ENCODE measurements at regions not wholly inside any gene's neighbourhood (a gene's known extent, or its start where the extent isn't known, plus 50 kb on each side); places are given as distances from the start of the nearest gene placed in this dataset.

DNA sequence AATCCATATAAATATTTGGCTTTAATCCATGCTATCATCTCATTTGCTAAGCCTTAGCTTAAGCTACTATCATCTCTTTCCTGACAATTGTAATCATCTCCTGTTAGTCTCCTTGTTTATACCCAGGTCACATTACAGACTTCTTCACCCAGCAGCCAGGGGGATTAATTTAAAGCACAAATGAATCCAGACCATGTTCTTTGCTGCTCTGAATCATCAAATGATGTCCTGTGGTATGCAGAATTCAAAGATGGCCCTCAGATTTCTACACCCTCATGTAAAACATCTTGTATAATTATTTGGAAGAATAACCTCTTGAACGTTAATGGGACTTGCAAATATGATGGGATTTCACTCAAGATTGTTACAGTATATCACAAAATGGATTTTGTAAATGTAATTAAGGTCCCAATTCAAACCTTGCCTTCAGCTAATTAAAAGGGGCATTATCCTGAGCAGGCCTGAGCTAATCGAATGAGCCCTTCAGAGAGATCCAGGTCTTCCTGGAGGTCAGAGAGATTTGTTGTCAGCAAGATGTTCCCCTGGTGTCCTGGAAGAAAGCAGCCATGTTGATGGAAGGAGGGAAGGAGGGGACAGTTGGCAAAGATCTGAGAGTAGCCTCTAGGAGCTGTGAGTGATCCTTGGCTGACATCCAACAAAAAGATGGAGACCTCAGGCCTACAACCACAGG, 241.1 kb upstream of the MMADHC start:
- H3K4me3 ChIP-seq (ENCODE audit: low read length), result no peak overlapping the region
- no peak for DNase-seq (ENCODE audit: low read depth)
- TF ChIP-seq, protein P1, sequence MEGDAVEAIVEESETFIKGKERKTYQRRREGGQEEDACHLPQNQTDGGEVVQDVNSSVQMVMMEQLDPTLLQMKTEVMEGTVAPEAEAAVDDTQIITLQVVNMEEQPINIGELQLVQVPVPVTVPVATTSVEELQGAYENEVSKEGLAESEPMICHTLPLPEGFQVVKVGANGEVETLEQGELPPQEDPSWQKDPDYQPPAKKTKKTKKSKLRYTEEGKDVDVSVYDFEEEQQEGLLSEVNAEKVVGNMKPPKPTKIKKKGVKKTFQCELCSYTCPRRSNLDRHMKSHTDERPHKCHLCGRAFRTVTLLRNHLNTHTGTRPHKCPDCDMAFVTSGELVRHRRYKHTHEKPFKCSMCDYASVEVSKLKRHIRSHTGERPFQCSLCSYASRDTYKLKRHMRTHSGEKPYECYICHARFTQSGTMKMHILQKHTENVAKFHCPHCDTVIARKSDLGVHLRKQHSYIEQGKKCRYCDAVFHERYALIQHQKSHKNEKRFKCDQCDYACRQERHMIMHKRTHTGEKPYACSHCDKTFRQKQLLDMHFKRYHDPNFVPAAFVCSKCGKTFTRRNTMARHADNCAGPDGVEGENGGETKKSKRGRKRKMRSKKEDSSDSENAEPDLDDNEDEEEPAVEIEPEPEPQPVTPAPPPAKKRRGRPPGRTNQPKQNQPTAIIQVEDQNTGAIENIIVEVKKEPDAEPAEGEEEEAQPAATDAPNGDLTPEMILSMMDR (conservative IDR thresholded peaks at IDR 0.05; ENCODE audit: low read length), result no peak

DNA sequence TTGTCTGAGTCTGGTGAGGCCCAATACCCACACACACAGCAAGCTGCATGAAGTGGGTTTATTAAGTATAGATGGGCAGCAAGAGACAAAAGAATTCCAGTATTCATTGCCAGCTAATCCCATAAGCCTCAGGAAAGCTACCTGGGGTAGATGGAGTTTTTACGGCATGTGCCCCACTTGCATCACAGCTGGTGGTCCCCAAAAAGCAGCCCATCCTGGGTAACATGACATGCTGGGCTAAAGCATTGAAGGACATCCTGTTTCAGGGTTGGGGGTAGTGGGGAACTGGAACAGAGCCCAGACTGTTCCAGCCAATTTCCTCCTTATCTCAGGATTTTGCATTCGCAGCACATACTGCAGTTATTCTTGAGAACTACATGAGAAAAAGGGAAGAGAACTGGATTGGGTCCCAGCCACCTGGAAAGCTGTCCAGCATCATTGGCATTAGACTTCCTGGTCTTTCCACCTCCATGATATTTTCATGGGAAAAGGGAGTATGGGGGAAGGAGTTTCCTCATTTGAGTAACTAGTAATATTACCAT, 240.1 kb upstream of the MMADHC start:
- TF ChIP-seq, protein P1 (conservative IDR thresholded peaks at IDR 0.05; ENCODE audit: low read length), result no peak
- no peak overlapping the region for H3K4me3 ChIP-seq (ENCODE audit: low read length)
- DNase-seq (ENCODE audit: low read depth), result no peak

- H3K4me3 ChIP-seq (ENCODE audit: low read length), result no peak overlapping the region
- TF ChIP-seq, protein P1 (conservative IDR thresholded peaks at IDR 0.05; ENCODE audit: low read length), result no peak
- no peak for DNase-seq (ENCODE audit: low read depth)
These were observed 239.0 kb upstream of the MMADHC start for GRCh38 chr2:149826471-149827125.

- DNase-seq (ENCODE audit: low read depth), result no peak
- H3K4me3 ChIP-seq (ENCODE audit: low read length), result no peak overlapping the region
- TF ChIP-seq, protein P1 (conservative IDR thresholded peaks at IDR 0.05; ENCODE audit: low read length), result no peak
These were observed 237.9 kb upstream of the MMADHC start for GRCh38 chr2:149825473-149825872.

DNA sequence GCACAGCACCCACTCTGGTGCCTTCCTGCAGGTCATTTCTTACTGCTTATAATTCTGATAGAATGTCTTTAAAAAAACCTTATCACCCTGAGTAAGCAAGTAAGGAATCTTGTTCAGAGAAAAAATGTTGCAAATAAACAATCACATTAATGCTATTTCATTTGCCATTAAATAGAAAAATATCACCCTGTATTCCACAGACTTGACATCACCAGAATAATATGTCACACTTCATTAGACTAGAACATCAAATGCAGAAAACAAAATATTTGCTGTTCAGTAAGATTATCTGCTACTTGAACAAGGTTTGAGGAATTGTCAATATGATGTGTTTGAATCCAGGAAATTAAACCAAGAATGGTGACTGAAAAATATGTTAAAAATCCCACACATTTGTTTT, 236.6 kb upstream of the MMADHC start:
- H3K4me3 ChIP-seq (ENCODE audit: low read length), result no peak overlapping the region
- DNase-seq (ENCODE audit: low read depth), result no peak
- TF ChIP-seq, protein P1 (conservative IDR thresholded peaks at IDR 0.05; ENCODE audit: low read length), result no peak

DNA sequence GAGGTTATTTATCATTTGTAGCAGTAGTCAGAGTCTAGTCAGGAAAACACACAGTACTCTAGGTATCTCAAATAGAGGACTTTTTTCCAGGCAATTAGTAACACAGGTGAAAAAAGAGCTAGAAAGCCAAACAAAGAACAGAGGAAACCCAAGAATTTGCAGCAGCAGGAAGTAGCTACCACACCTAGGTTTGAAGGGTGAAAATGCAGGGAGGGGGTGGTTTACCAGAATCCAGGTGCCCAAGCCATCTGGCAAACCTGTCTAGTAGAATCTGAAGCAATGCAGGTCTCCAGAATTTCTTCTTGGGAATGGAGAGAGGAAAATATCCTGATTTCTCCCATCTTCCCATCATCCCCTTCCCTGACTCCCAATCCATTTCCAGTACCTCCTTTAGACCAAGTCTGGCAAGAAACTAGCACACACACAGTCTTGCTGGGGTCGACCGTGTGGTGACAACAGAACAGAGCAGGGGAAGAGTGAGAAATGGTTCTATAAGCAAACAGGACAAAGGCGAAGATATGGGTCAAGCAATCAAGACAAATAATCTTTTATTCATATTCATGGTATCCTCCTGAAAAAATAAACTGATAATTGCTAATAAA, 231.9 kb upstream of the MMADHC start:
- no peak overlapping the region for H3K4me3 ChIP-seq (ENCODE audit: low read length)
- DNase-seq (ENCODE audit: low read depth), result no peak
- TF ChIP-seq, protein P1 (conservative IDR thresholded peaks at IDR 0.05; ENCODE audit: low read length), result no peak

All from AG10803 (cell line).